ENCODE measurements at regions not wholly inside any gene's neighbourhood (a gene's known extent, or its start where the extent isn't known, plus 50 kb on each side); places are given as distances from the start of the nearest gene placed in this dataset.

GRCh38 chr21:35376406-35377135 lies 327.5 kb upstream of the RUNX1 start:
- TF ChIP-seq CTCF (IDR thresholded peaks at IDR 0.05 in 8 of 11, conservative IDR thresholded peaks at IDR 0.05 in 3 of 11) (no peak), POLR2AphosphoS5 (IDR thresholded peaks at IDR 0.05) (no peak)

Data from spleen (tissue), 7 donors.